GM18909 (cell line): ENCODE measurements at regions not wholly inside any gene's neighbourhood (a gene's known extent, or its start where the extent isn't known, plus 50 kb on each side); places are given as distances from the start of the nearest gene placed in this dataset.

Experiments
- ATAC-seq: cut with Tn5 transposase; IDR thresholded peaks from one replicate; pipeline ENCODE4 v1.9.1; 2021; ENCODE audit warnings: mild to moderate bottlenecking; ENCODE audit not compliant: unreplicated experiment, poor library complexity

DNA sequence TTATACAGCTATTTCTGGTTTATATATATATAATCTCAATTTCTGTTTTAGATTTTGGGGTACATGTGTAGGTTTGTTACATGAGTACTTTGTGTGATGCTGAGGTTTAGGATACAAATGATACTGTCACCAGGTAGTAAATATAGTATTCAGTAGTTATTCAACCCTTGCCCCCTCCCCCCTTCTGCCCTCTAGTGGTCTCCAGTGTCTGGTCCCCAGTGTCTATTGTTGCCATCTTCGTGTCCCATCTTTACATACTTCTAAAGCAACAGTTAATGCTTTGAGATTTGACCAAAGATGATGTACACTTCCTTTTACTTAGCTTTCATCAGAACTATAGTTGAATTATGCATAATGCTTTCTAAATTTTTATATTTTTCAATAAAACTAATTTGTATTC lies 1623.4 kb upstream of the PRR20A start:
- ATAC-seq = no peak

DNA sequence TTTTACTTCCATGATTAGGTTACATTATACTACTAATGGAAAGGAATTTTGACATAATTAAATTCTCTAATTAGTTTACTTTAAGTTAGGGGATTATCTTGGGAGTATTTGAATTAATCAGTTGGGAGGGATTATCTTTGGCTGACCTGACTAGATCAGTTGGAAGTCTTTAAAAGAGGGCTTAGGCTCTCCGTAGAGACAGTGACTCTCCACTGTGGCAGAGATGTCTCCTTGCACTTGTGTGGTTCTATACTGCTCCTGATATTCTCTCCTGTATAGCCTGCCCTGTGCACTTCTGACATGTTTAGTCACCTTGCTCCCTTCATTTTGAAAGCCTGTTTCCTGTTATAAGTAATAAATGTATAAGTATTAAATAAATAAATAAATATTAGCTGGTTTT lies 1612.3 kb upstream of the PRR20A start:
- ATAC-seq = no peak

DNA sequence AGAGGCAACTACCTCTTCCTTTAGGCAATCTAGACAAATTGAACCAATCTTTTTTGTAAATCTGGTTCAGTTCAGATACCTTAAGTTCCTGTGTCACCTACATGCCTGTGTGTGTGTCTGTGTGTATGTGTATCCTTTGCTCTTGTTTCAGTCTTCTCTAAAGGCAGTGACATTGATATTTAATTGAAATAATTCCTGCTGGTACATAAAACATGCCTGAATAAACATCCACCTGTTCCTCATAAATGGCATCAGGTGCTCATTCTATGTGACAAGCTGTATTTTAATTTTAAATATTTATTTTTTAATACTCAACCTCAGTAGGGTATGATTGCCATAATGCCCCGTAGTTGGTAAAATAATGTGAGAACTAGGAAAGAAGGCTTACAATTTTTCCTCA lies 1606.4 kb upstream of the PRR20A start:
- ATAC-seq = no peak

DNA sequence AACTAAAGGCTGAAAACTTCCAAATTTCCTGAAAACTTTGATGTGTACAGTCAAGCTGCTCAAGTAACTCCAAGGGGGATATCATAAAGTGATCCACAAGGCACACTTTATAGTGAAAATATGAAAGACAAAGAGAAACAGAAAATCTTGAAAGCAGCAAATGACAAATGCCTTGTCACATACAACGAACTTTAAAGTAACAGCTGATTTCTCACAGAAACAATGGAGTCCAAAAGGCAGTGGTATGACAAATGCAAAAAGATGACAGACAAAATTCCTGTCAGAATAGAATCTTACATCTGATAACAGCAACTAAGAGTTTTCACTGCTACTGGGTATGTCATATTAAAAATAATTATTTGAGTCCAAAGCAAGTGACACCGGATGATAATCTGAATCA lies 1602.3 kb upstream of the PRR20A start:
- ATAC-seq = no peak

DNA sequence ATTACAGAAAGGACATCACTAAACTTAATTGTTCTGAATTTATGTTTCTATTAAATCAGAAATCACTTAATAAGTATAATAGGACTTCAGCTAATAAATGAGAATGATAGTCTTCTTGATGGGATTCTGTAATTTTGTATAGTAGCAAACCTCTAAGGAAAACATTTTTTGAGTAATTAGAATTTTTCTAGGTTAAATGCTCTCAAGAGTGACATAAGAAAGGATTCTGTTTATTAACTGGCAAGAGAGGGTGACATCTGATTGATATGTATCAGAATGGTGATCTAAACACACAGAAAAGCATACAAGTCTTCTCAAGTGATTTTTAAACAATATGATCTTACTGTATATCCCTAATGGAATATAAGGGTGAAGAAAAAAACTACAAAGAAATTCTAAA lies 1597.7 kb upstream of the PRR20A start:
- ATAC-seq = no peak

DNA sequence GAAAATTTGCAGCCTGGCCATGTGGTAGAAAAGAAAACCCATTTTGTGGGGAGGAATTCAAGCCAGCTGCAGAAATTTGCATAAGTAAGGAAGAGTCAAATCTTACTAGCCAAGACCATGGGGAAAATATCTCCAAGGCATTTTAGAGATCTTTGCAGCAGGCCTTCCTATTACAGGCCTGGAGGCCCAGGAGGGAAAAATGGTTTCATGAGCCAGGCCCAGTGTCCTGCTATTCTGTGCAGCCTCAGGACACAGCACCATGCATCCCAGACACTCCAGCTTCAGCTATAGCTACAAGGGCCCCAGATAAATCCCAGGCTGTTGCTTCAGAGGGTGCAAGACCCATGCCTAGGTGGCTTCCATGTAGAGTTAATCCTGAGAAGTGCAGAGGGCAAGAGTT lies 1590.1 kb upstream of the PRR20A start:
- ATAC-seq = no peak

DNA sequence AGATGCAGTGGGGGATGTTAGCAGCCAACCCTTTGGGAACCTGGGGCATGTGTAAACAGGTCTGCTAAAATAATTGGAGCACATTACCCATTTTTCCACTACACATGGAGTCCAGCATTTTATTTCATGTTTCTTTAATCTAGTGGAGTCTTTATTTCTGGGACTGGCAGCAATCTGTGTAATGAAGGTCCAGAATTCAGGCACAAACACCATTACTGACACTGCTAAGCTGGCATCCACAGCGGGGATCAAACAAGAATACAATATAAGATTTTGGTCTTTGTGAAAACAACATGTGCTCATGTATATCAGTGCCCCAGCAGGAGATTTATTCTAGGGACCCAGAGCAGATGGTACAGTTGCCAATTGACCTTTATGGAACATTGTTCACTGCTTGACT lies 1587.0 kb upstream of the PRR20A start:
- ATAC-seq = no peak

DNA sequence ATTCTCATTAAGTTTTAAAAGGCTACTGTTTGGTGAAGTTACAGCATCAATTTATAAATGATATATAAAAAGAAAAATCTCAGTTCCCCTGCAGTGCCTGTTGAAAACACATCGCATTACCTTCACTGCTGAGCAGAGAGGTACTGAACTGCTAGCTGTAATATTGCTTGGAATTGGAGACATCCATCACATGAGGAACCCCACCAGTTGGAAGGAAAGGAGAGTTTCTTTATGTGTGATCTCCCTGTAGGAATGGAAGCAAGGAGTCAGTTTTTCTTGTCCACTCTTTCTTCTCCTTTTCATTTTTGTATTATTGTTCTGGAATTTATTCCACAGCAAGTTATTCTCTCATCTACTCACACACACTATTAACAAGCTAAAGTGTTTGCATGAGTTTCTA lies 1586.0 kb upstream of the PRR20A start:
- no peak for ATAC-seq

DNA sequence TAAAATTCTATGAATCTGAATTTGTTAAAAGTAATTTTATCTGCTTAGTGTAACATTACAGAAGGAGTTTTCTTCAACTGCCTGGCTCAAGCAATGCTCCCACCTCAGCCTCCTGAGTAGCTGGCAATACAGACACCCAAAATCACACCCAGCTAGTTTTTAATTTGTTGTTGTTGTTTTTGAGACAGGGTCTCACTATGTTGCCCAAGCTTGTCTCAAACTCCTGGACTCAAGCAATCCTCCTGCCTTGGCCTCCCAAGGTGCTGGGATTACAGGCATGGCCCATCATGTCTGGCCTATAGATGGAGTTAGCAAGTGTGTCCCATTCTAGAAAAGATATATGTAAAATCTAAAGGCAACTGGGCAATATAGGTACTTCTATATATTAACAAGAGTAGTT lies 1580.4 kb upstream of the PRR20A start:
- no peak for ATAC-seq

DNA sequence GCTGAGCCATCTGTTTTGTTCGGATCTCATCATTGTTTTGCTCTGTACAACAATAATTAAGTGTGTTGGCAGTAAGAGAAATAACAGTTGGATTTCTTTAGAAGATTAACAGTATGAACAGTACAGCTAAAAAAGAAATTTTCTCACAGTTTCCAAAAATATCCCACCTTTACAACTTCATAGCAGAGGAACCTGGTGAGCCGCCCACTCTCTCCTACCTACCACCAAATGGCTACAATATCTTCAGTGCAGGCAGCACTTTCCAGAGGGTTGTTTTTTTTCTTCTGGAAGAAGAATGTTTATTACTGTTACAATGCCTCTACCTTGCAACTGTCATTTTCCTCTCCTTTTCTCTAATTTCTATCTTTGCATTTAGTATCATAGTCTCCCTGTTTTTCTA lies 1577.5 kb upstream of the PRR20A start:
- ATAC-seq = no peak

DNA sequence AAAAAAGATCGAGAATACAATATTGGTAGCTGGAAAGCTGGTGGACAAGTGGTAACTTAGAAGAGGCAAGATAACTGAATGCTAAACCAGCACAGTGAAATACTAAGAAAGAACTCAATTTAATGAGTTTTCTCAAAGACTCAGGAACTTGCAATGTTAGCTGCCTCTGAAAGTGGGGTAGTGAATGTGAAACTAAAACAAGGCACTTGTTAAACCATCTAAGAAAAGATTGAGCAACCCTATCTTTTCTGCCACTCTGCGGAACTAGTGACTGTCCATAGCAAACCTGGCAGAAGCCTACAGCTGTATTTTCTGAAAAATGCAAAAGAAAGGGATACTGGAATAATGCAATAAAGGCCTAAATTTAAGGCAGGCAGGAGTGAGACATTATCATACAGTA lies 1574.4 kb upstream of the PRR20A start:
- ATAC-seq = no peak

DNA sequence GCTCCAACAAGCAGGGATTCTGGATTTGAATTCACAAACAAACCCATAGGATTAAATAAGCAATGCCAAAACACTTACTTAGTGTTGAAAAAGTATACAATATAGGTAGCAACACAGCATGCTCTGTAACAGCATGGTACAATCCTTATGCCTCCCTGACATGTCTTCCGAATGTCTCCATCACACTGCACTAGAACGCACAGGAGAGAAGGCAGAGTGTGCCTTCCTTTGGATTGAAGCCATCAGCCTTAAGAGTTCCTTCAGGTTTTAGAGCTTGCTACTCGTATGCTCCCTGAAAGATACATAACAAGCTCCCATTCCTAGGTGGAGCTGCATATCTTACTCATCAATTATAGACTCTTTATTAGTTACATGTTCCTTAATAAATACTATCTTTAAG lies 1573.9 kb upstream of the PRR20A start:
- no peak for ATAC-seq

DNA sequence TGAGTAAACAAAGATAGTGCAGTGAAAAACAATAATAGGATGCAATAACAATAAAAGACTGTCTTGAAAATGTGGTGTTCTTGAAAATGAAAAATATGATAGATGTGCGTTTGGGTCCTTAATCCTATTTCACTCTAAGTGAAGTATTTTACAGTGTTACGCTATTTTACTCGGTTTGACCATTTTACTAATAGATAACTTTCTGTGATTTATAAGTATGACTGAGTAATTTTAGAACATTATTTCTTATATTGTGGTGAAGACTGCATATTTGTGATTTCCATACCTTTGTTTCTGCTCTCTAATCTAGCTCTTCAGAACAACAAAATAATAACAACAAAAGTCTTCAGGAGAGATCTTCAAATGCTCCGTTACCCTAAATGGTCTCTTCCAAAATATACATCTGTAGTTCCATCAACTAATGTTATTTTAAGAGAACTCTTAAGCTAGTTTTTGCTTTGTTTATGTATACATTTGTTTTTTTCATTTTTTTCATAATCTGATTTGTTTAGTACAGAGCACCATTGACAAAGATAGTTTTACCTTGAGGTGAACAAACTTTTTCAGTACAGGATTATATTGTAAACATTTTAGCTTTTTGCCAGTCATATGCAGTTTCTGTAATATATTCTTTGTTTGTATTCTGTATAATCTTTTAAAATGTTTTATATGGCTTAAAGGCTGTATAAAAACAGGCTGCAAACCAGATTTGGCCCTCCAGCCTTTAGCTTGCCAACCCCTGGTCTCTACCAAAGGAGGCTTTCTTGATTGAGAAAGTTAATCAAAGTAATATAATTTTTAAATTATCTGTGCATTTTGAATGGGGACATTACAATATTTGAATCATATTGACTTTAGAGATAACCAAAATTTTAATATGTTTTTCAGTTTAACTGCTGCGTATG lies 1572.7 kb upstream of the PRR20A start:
- no peak for ATAC-seq

DNA sequence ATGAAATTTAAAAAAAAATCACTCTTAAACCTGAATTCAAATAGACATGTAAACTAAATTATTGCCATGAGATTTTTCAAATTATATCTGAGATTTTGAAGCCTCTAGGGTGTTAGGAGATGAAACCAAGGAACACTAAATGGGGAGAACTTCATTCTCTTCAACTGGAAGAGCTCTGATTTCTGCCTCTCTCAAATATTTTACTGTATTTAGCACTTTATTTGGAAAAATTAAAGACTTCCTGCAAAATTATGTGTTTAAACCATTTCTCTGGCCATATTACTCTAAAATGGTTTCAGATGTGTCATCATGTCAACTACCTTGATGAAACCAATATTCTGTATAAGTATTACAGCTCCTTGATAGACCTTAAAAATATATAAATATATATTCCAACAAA lies 1571.6 kb upstream of the PRR20A start:
- no peak for ATAC-seq

DNA sequence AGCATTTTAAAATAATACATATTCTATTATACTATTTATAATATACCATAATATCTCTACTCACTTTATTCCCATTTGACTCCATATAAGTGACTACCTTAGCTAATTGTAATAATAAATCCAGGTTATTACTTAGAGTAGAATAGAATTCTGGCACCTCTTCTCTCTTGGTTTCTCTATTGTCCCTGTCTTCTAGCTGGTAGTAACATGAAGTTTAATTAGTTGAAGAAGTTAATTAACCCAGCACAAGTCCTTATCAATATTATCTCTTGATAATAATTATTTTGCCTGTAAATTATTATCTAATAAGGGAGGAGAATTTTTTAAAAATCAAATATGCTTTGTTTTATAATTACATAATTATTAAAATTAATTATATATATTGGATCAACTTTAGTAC lies 1571.2 kb upstream of the PRR20A start:
- ATAC-seq = no peak

DNA sequence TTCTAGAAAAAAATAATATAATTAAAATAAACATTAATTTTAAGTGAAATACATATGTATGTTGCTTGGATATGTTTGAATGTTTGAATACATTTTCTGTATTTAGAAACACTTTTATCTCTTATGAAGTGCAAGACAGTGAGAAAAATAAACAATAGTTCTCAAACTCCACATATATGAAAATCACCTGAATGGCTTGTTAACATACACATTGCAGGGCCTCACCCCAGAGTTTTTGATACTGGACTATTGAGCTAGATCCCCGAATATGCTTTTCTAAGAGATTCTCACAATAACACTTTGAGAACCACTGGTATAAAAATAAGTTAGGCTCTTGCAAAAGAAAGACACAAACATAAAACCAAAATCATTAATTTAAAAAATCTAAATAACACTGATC lies 1570.3 kb upstream of the PRR20A start:
- ATAC-seq = no peak

DNA sequence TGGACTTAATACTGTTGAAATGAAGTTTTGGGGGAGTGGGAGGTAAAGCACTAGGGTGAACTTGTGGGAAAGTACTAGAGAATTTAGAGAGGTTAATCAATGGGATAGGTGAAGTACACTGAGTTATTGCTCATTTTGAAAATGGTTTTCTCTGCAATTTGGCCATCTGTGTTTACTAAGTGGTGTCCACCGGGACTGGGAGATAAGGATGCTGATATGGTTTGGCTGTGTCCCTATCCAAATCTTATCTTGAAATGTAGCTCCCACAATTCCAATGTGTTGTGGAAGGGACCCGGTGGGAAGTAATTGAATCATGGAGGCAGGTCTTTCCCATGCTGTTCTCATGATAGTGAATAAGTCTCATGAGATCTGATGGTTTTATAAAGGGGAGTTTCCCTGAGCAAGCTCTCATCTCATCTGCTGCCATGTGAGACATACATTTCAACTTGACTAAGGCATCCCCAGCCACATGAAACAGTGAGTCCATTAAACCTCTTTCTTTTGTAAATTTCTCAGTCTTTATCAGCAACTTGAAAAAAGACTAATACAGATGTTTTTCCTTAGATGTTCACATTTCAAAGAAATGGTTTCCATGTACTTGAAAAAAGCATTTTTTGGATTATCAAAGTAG lies 1569.4 kb upstream of the PRR20A start:
- ATAC-seq = no peak

DNA sequence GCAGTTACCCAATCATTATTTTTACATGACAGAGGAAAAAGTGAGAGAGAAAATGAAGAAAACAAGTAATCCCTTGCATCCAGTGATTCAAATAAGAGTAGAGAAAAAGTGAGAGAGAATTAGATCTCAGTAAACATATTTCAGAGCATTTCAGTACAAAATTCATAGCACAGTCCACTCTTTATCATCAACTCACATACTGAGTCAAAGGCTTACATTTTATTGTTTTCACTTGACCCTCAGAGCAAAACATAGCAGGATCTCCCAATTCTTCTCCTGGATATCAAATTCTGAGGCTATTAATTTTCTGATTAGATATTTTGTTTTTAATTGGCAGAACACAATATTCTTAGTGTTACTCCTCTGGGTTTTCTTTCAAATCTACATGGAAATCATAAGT lies 1568.3 kb upstream of the PRR20A start:
- no peak for ATAC-seq

DNA sequence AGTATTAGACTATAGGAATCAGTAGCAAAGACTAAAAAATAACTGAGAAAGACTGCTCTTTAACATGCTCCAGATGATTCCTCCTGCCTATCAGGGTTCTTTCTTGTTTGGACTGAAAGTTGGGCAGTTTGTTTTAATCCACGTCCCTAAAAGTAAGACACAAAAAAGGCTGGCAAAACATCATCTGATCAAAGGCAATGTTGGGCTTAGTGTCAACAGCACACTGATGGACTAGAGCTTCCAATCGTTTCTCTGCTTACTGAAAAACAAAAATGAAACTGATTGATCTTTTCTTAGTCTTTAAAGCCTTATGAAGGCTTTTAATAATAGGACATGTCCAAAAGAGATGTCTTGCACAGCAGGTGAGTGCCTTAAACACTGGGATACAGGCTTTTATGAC lies 1567.9 kb upstream of the PRR20A start:
- ATAC-seq = no peak

DNA sequence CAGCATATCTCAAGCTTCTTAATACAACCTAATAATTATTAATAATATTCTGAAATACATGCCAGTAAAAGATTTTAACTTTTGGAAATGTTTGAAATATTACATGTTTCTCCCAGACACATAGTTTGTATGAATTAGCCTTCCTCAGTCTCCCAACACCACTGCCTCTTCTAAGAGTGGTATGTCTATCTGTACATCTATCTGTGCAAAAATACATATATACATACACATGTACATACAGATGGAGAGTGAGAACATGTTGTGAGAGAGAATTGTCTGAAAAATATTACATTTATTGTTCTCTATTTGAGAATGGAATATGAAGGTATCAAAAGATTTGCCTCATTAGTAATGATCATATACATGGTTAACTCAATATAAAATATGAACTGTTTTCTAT lies 1567.2 kb upstream of the PRR20A start:
- ATAC-seq = no peak

DNA sequence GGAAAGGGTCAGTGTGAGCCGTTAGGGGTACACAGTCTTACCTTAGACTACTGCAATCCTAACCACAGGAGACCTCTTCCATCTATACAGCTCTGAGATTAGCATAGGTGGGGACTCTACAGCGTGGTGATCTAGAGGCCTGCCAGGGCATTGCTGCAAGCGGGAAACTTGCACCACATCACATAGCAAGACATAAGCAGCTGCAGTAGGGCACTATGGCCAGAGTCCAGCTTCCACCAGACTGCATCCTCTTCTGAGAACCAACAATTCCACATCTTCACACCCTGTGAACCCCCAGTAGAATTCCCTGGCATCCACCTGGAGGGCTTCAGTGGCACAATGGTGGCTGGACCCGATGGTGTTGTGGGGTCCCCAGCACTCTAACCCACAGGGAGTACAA lies 1564.3 kb upstream of the PRR20A start:
- ATAC-seq = no peak
